ENCODE measurements at regions not wholly inside any gene's neighbourhood (a gene's known extent, or its start where the extent isn't known, plus 50 kb on each side); places are given as distances from the start of the nearest gene placed in this dataset.

DNA sequence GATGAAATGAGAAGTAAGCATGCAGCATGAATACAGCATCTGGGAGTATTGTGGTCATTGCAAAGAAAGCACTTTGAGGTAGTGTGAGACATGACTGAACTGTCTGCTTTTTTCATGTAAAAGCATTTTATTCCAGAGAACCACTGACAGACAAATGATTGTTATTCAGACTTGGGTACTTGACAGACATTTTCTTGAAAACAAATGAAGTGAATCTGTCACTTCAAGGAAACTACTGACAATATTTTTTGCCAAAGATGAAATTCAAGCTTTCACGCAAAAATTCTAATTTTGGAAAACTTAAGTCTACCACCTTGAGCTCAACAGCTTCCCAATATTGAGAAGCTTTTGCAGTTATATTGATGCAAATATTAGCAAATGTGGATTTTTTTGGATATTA, 255.7 kb downstream of the ARL6IP6 start:
- H3K27ac ChIP-seq, result no peak overlapping the region
- no peaks in the 10 kb centered on the region for H3K9me3 ChIP-seq
- no peaks in the 10 kb centered on the region for H3K27me3 ChIP-seq
- H3K4me3 ChIP-seq (ENCODE audit: low read depth in 1 of 2, low read length in 1 of 2), result no peak overlapping the region
- H3K4me1 ChIP-seq (ENCODE audit: control insufficient read depth in 1 of 2, insufficient read depth in 1 of 2, low read depth in 1 of 2, low read length in 1 of 2), result no peaks in the 10 kb centered on the region
- no peak for TF ChIP-seq CTCF (IDR thresholded peaks at IDR 0.05)
- H3K36me3 ChIP-seq, result no peaks in the 10 kb centered on the region

DNA sequence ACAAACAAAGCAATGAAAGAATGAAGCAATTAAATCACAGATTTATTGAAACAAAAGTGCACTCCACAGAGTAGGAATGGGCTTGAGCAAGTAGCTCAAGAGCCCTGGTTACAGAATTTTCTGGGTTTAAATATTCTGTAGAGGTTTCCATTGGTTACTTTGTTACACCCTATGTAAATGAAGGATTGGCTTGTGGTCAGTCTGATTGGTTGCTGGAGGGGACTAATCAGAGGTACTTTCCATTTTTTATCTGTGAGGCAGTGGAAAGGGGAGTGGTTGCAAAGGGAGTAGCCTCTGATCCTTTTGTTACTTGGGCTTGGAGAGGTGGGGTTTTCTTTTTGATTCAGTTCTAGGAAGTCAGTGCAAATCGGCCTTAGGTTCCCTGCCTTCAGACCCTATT, 253.3 kb downstream of the ARL6IP6 start:
- no peaks in the 10 kb centered on the region for H3K27me3 ChIP-seq
- no peak overlapping the region for H3K4me3 ChIP-seq (ENCODE audit: low read depth in 1 of 2, low read length in 1 of 2)
- TF ChIP-seq CTCF (IDR thresholded peaks at IDR 0.05), result no peak
- no peaks in the 10 kb centered on the region for H3K36me3 ChIP-seq
- H3K9me3 ChIP-seq, result no peaks in the 10 kb centered on the region
- H3K4me1 ChIP-seq (ENCODE audit: control insufficient read depth in 1 of 2, insufficient read depth in 1 of 2, low read depth in 1 of 2, low read length in 1 of 2), result no peaks in the 10 kb centered on the region
- H3K27ac ChIP-seq, result no peak overlapping the region

GRCh38 chr2:152962446-152962845, 244.0 kb downstream of the ARL6IP6 start:
- no peaks in the 10 kb centered on the region for H3K27me3 ChIP-seq
- no peaks in the 10 kb centered on the region for H3K4me1 ChIP-seq (ENCODE audit: control insufficient read depth in 1 of 2, insufficient read depth in 1 of 2, low read depth in 1 of 2, low read length in 1 of 2)
- no peak for TF ChIP-seq CTCF (IDR thresholded peaks at IDR 0.05)
- no peak overlapping the region for H3K27ac ChIP-seq
- no peaks in the 10 kb centered on the region for H3K9me3 ChIP-seq
- no peaks in the 10 kb centered on the region for H3K36me3 ChIP-seq
- no peak overlapping the region for H3K4me3 ChIP-seq (ENCODE audit: low read depth in 1 of 2, low read length in 1 of 2)

DNA sequence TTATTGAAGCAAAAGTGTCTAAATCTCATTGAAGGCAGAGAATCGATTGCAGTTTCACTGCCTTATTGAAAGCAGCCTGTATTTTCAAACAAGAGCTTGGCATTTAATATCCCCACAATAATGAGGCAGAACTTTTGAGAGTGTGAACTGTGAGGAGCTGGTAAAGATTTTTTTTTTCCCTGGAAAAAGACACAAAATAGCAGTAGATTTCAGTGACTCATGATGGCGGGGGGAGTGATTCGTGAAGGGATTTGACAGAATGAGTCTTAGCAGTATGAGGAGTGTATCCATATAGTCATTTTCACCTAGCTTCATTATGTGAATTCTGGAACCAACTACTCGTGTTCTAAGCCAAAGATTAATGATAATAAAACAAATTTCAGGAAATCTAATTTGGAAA, 242.9 kb downstream of the ARL6IP6 start:
- Histone ChIP-seq H3K27me3 (no peaks in the 10 kb centered on the region), H3K36me3 (no peaks in the 10 kb centered on the region), H3K4me1 (ENCODE audit: control insufficient read depth in 1 of 2, insufficient read depth in 1 of 2, low read depth in 1 of 2, low read length in 1 of 2) (no peaks in the 10 kb centered on the region), H3K9me3 (no peaks in the 10 kb centered on the region), H3K4me3 (ENCODE audit: low read depth in 1 of 2, low read length in 1 of 2) (no peak overlapping the region), H3K27ac (no peak overlapping the region)
- no peak for TF ChIP-seq CTCF (IDR thresholded peaks at IDR 0.05)

GRCh38 chr2:152950126-152950525, 231.7 kb downstream of the ARL6IP6 start:
- H3K4me3 ChIP-seq (ENCODE audit: low read depth in 1 of 2, low read length in 1 of 2), result no peak overlapping the region

More at GRCh38 chr2:152950126-152950525, 231.7 kb downstream of the ARL6IP6 start:
- Histone ChIP-seq H3K9me3 (no peaks in the 10 kb centered on the region), H3K27ac (no peak overlapping the region), H3K27me3 (no peaks in the 10 kb centered on the region), H3K4me1 (ENCODE audit: control insufficient read depth in 1 of 2, insufficient read depth in 1 of 2, low read depth in 1 of 2, low read length in 1 of 2) (no peaks in the 10 kb centered on the region), H3K36me3 (no peaks in the 10 kb centered on the region)
- no peak for TF ChIP-seq CTCF (IDR thresholded peaks at IDR 0.05)

Data from neutrophil (primary cell).